ENCODE measurements at regions not wholly inside any gene's neighbourhood (a gene's known extent, or its start where the extent isn't known, plus 50 kb on each side); places are given as distances from the start of the nearest gene placed in this dataset.

GRCh38 chr5:2260211-2261003, 377.7 kb upstream of the IRX4 start (continued):
- no peak for TF ChIP-seq CHD7 (IDR thresholded peaks at IDR 0.05; ENCODE audit: insufficient replicate concordance, low read length)
- no peak for TF ChIP-seq HDAC2 (IDR thresholded peaks at IDR 0.05; ENCODE audit: borderline replicate concordance in 1 of 2, low read depth in 2 of 2, low read length in 2 of 2)
- no peak for TF ChIP-seq ZNF274 (IDR thresholded peaks at IDR 0.05; ENCODE audit: borderline replicate concordance, extremely low read depth, low read length)
- TF ChIP-seq RFX5 (IDR thresholded peaks at IDR 0.05; ENCODE audit: borderline replicate concordance, low read depth, low read length) = no peak
- no peak for TF ChIP-seq SIX5 (IDR thresholded peaks at IDR 0.05; ENCODE audit: low read depth, low read length)
- TF ChIP-seq SP4 (IDR thresholded peaks at IDR 0.05; ENCODE audit: low read length) = no peak
- no peak for TF ChIP-seq KDM5A (IDR thresholded peaks at IDR 0.05; ENCODE audit: low read length)
- TF ChIP-seq EP300 (IDR thresholded peaks at IDR 0.05; ENCODE audit: borderline replicate concordance in 1 of 2, low read depth in 2 of 2, low read length in 2 of 2) = no peak

Measured in H1 (cell line).